Stimulated activated CD4-positive, alpha-beta T cell treated with anti-CD3 and anti-CD28 coated beads, Interleukin-4, amount 100 ng/mL, for 1 hour (primary cell): ENCODE measurements at regions not wholly inside any gene's neighbourhood (a gene's known extent, or its start where the extent isn't known, plus 50 kb on each side); places are given as distances from the start of the nearest gene placed in this dataset.

ENCODE experiments used
- DNase-seq: peaks from one replicate; pipeline ENCODE4 v3.0.0-alpha.2; 2020

GRCh38 chr10:108141064-108141463 is 976.6 kb upstream of the SORCS1 start:
- DNase-seq = no peak

GRCh38 chr10:108132303-108132702 is 967.8 kb upstream of the SORCS1 start:
- DNase-seq = no peak

- no peak for DNase-seq
Observed at GRCh38 chr10:108130575-108130974, 966.1 kb upstream of the SORCS1 start.

- DNase-seq = no peak
Observed at GRCh38 chr10:108112218-108112617, 947.7 kb upstream of the SORCS1 start.

- no peak for DNase-seq
Observed at GRCh38 chr10:108104551-108105156, 940.1 kb upstream of the SORCS1 start.

- no peak for DNase-seq
Observed at GRCh38 chr10:108097258-108097657, 932.8 kb upstream of the SORCS1 start.

GRCh38 chr10:108095932-108096925 is 931.7 kb upstream of the SORCS1 start:
- DNase-seq = no peak

- no peak for DNase-seq
Observed at GRCh38 chr10:108090476-108091215, 926.1 kb upstream of the SORCS1 start.

GRCh38 chr10:108086502-108086901 is 922.0 kb upstream of the SORCS1 start:
- DNase-seq = no peak

GRCh38 chr10:108082596-108082995 is 918.1 kb upstream of the SORCS1 start:
- no peak for DNase-seq

GRCh38 chr10:108078263-108078662 is 913.8 kb upstream of the SORCS1 start:
- DNase-seq = no peak

GRCh38 chr10:108072466-108072865 is 908.0 kb upstream of the SORCS1 start:
- no peak for DNase-seq

- no peak for DNase-seq
Observed at GRCh38 chr10:108070789-108071188, 906.3 kb upstream of the SORCS1 start.

GRCh38 chr10:108069096-108069495 is 904.6 kb upstream of the SORCS1 start:
- DNase-seq = no peak

- no peak for DNase-seq
Observed at GRCh38 chr10:108064746-108065260, 900.3 kb upstream of the SORCS1 start.

GRCh38 chr10:108060246-108060645 is 895.7 kb upstream of the SORCS1 start:
- DNase-seq = no peak

- DNase-seq = no peak
Observed at GRCh38 chr10:108055506-108055905, 891.0 kb upstream of the SORCS1 start.

- no peak for DNase-seq
Observed at GRCh38 chr10:108052981-108053380, 888.5 kb upstream of the SORCS1 start.

- DNase-seq = no peak
Observed at GRCh38 chr10:108051218-108051617, 886.7 kb upstream of the SORCS1 start.

GRCh38 chr10:108050626-108051025 is 886.1 kb upstream of the SORCS1 start:
- no peak for DNase-seq

GRCh38 chr10:108049668-108050067 is 885.2 kb upstream of the SORCS1 start:
- DNase-seq = no peak

GRCh38 chr10:108048898-108049297 is 884.4 kb upstream of the SORCS1 start:
- no peak for DNase-seq
